ENCODE measurements at regions not wholly inside any gene's neighbourhood (a gene's known extent, or its start where the extent isn't known, plus 50 kb on each side); places are given as distances from the start of the nearest gene placed in this dataset.

GRCh38 chrX:71000139-71000538 is 68.0 kb downstream of the SNX12 start:
- no peak for TF ChIP-seq CTCF (IDR thresholded peaks at IDR 0.05; ENCODE audit: low read depth, low read length)
- in situ Hi-C loops (cut with HindIII; ENCODE audit: low sequenced_read_pairs) = no loop called here
- DNase-seq (ENCODE audit: low read depth, low spot score) = no peak
- H3K4me3 ChIP-seq (ENCODE audit: low read depth, low read length) = no peak overlapping the region

GRCh38 chrX:70998411-70999027 is 67.6 kb upstream of the SLC7A3 start:
- no peak overlapping the region for H3K4me3 ChIP-seq (ENCODE audit: low read depth, low read length)
- peak; percentile 43 for TF ChIP-seq CTCF (IDR thresholded peaks at IDR 0.05; ENCODE audit: low read depth, low read length)
- in situ Hi-C loops (cut with HindIII; ENCODE audit: low sequenced_read_pairs) = no loop called here
- DNase-seq (ENCODE audit: low read depth, low spot score) = peak; percentile 43

- DNase-seq (ENCODE audit: low read depth, low spot score) = no peak
- in situ Hi-C loops (cut with HindIII; ENCODE audit: low sequenced_read_pairs) = no loop called here
- H3K4me3 ChIP-seq (ENCODE audit: low read depth, low read length) = no peak overlapping the region
- no peak for TF ChIP-seq CTCF (IDR thresholded peaks at IDR 0.05; ENCODE audit: low read depth, low read length)
Measured at GRCh38 chrX:70995338-70995737, 64.4 kb upstream of the SLC7A3 start.

GRCh38 chrX:70988425-70988824 is 57.5 kb upstream of the SLC7A3 start:
- TF ChIP-seq CTCF (IDR thresholded peaks at IDR 0.05; ENCODE audit: low read depth, low read length) = no peak
- DNase-seq (ENCODE audit: low read depth, low spot score) = no peak
- in situ Hi-C loops (cut with HindIII; ENCODE audit: low sequenced_read_pairs) = no loop called here
- no peak overlapping the region for H3K4me3 ChIP-seq (ENCODE audit: low read depth, low read length)
